Fibroblast of the aortic adventitia (primary cell): ENCODE measurements at regions not wholly inside any gene's neighbourhood (a gene's known extent, or its start where the extent isn't known, plus 50 kb on each side); places are given as distances from the start of the nearest gene placed in this dataset.

Experiments used
- DNase-seq: peaks from one replicate; pipeline ENCODE4 v3.0.0-alpha.2; 2010; ENCODE audit warnings: low read depth
- H3K4me3 ChIP-seq: 2 replicates; pipeline ENCODE4 v1.5.1; 2011; ENCODE audit warnings: low read depth, mild to moderate bottlenecking, control low read depth, low read length, moderate library complexity
- TF ChIP-seq, protein P1 (sequence below): IDR thresholded peaks from 2 replicates; pipeline ENCODE4 v1.5.1; 2011; ENCODE audit warnings: mild to moderate bottlenecking, low read length, control low read depth, inconsistent platforms; ENCODE audit not compliant: insufficient read depth

- DNase-seq: no peak
Observed at GRCh38 chr11:111077530-111078322, 167.8 kb upstream of the POU2AF2 start.

GRCh38 chr11:111069066-111069465 is 176.5 kb upstream of the POU2AF2 start:
- H3K4me3 ChIP-seq: no peak overlapping the region
- TF ChIP-seq, protein P1, sequence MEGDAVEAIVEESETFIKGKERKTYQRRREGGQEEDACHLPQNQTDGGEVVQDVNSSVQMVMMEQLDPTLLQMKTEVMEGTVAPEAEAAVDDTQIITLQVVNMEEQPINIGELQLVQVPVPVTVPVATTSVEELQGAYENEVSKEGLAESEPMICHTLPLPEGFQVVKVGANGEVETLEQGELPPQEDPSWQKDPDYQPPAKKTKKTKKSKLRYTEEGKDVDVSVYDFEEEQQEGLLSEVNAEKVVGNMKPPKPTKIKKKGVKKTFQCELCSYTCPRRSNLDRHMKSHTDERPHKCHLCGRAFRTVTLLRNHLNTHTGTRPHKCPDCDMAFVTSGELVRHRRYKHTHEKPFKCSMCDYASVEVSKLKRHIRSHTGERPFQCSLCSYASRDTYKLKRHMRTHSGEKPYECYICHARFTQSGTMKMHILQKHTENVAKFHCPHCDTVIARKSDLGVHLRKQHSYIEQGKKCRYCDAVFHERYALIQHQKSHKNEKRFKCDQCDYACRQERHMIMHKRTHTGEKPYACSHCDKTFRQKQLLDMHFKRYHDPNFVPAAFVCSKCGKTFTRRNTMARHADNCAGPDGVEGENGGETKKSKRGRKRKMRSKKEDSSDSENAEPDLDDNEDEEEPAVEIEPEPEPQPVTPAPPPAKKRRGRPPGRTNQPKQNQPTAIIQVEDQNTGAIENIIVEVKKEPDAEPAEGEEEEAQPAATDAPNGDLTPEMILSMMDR: peak; percentile 43
- DNase-seq: peak; percentile 32

More at GRCh38 chr11:111077530-111078322, 167.8 kb upstream of the POU2AF2 start:
- TF ChIP-seq, protein P1: no peak
- H3K4me3 ChIP-seq: no peak overlapping the region

- TF ChIP-seq, protein P1: no peak
- DNase-seq: no peak
- H3K4me3 ChIP-seq: no peak overlapping the region
Observed at GRCh38 chr11:111067994-111068393, 177.5 kb upstream of the POU2AF2 start.

GRCh38 chr11:111066846-111067245 is 178.7 kb upstream of the POU2AF2 start:
- DNase-seq: no peak
- no peak overlapping the region for H3K4me3 ChIP-seq
- TF ChIP-seq, protein P1: no peak

- DNase-seq: peak; percentile 50
- TF ChIP-seq, protein P1: no peak
- no peak overlapping the region for H3K4me3 ChIP-seq
Observed at GRCh38 chr11:111063726-111064517, 181.6 kb upstream of the POU2AF2 start.

GRCh38 chr11:111062420-111062819 is 183.1 kb upstream of the POU2AF2 start:
- DNase-seq: no peak
- TF ChIP-seq, protein P1: no peak
- H3K4me3 ChIP-seq: no peak overlapping the region
